Stimulated activated CD4-positive, alpha-beta T cell treated with anti-CD3 and anti-CD28 coated beads, Interleukin-1b, Interleukin-23, amount 100 ng/mL, for 48 hours (primary cell): ENCODE measurements at regions not wholly inside any gene's neighbourhood (a gene's known extent, or its start where the extent isn't known, plus 50 kb on each side); places are given as distances from the start of the nearest gene placed in this dataset.

Experiments used
- DNase-seq: peaks from one replicate; pipeline ENCODE4 v3.0.0-alpha.2; 2020

GRCh38 chr14:78074561-78074960, 95.6 kb upstream of the NRXN3 start:
- DNase-seq, result no peak

- DNase-seq, result no peak
Observed at GRCh38 chr14:78075033-78075432, 95.1 kb upstream of the NRXN3 start.

GRCh38 chr14:78075555-78076277, 94.5 kb upstream of the NRXN3 start:
- no peak for DNase-seq

GRCh38 chr14:78081245-78081644, 88.9 kb upstream of the NRXN3 start:
- DNase-seq, result no peak

- DNase-seq, result no peak
Observed at GRCh38 chr14:78083837-78084236, 86.3 kb upstream of the NRXN3 start.

GRCh38 chr14:78086342-78086741, 83.8 kb upstream of the NRXN3 start:
- DNase-seq, result no peak

GRCh38 chr14:78088916-78089315, 81.3 kb upstream of the NRXN3 start:
- DNase-seq, result no peak

- no peak for DNase-seq
Observed at GRCh38 chr14:78090864-78091263, 79.3 kb upstream of the NRXN3 start.

- DNase-seq, result no peak
Observed at GRCh38 chr14:78091361-78091760, 78.8 kb upstream of the NRXN3 start.

- no peak for DNase-seq
Observed at GRCh38 chr14:78092040-78092439, 78.1 kb upstream of the NRXN3 start.

- DNase-seq, result no peak
Observed at GRCh38 chr14:78103271-78103670, 66.9 kb upstream of the NRXN3 start.

GRCh38 chr14:78104160-78104559, 66.0 kb upstream of the NRXN3 start:
- no peak for DNase-seq

GRCh38 chr14:78104655-78105054, 65.5 kb upstream of the NRXN3 start:
- no peak for DNase-seq

GRCh38 chr14:78106381-78106780, 63.8 kb upstream of the NRXN3 start:
- DNase-seq, result no peak

GRCh38 chr14:78107166-78107565, 63.0 kb upstream of the NRXN3 start:
- DNase-seq, result no peak

GRCh38 chr14:78119440-78119839, 50.7 kb upstream of the NRXN3 start:
- no peak for DNase-seq
